Parathyroid adenoma (tissue), 2 donors: ENCODE measurements at regions not wholly inside any gene's neighbourhood (a gene's known extent, or its start where the extent isn't known, plus 50 kb on each side); places are given as distances from the start of the nearest gene placed in this dataset.

ENCODE experiments used
- H2AFZ ChIP-seq: fragments of 300-600 bp; sonication (generic); one replicate; pipeline ENCODE4 v1.7.0; 2017; ENCODE audit warnings: antibody characterized with exemption, mild to moderate bottlenecking
- H3K27ac ChIP-seq: fragments of 300-600 bp; sonication (generic); one replicate; pipeline ENCODE4 v1.7.0; 2017
- H3K27me3 ChIP-seq: fragments of 300-600 bp; sonication (generic); one replicate; pipeline ENCODE4 v1.7.0; 2017; ENCODE audit warnings: low read length; ENCODE audit not compliant: control insufficient read depth, insufficient read depth
- H3K36me3 ChIP-seq: fragments of 300-600 bp; sonication (generic); one replicate; pipeline ENCODE4 v1.7.0; 2017; ENCODE audit warnings: low read length; ENCODE audit not compliant: control insufficient read depth, insufficient read depth
- H3K4me1 ChIP-seq: fragments of 300-600 bp; sonication (generic); one replicate; pipeline ENCODE4 v1.7.0; 2017; ENCODE audit warnings: control low read depth
- H3K4me2 ChIP-seq: fragments of 300-600 bp; sonication (generic); one replicate; pipeline ENCODE4 v1.7.0; 2017; ENCODE audit warnings: low read length
- H3K4me3 ChIP-seq: fragments of 300-600 bp; sonication (generic); one replicate; pipeline ENCODE4 v1.7.0; 2017; ENCODE audit warnings: low read depth, low read length
- H3K79me2 ChIP-seq: fragments of 300-600 bp; sonication (generic); one replicate; pipeline ENCODE4 v1.7.0; 2017; ENCODE audit warnings: control low read depth
- H3K9ac ChIP-seq: fragments of 300-600 bp; sonication (generic); one replicate; pipeline ENCODE4 v1.7.0; 2017; ENCODE audit warnings: mild to moderate bottlenecking
- H3K9me3 ChIP-seq: fragments of 300-600 bp; sonication (generic); one replicate; pipeline ENCODE4 v1.7.0; 2017; ENCODE audit warnings: low read length; ENCODE audit not compliant: control insufficient read depth
- CTCF ChIP-seq: fragments of 300-600 bp; sonication (generic); IDR thresholded peaks from one replicate; pipeline ENCODE4 v1.7.0; 2017; ENCODE audit warnings: antibody characterized with exemption, mild to moderate bottlenecking
- donor health status: primary hyperparathyroidism.

GRCh38 chr12:27161458-27162228 lies 79.3 kb upstream of the C12orf71 start:
- H3K4me2 ChIP-seq, result no peak overlapping the region
- no peak for TF ChIP-seq CTCF
- H3K36me3 ChIP-seq, result no peaks in the 10 kb centered on the region
- H3K9me3 ChIP-seq, result no peaks in the 10 kb centered on the region
- no peak overlapping the region for H3K4me3 ChIP-seq
- H3K4me1 ChIP-seq, result no peaks in the 10 kb centered on the region
- no peaks in the 10 kb centered on the region for H3K79me2 ChIP-seq
- no peak overlapping the region for H3K27ac ChIP-seq
- H3K27me3 ChIP-seq, result no peaks in the 10 kb centered on the region
- H3K9ac ChIP-seq, result no peak overlapping the region
- no peak overlapping the region for H2AFZ ChIP-seq

- Histone ChIP-seq H3K4me3 (no peak overlapping the region), H3K36me3 (no peaks in the 10 kb centered on the region), H3K27me3 (no peaks in the 10 kb centered on the region), H3K9ac (no peak overlapping the region), H3K4me1 (no peaks in the 10 kb centered on the region), H3K9me3 (no peaks in the 10 kb centered on the region), H3K27ac (no peak overlapping the region), H3K79me2 (no peaks in the 10 kb centered on the region), H2AFZ (no peak overlapping the region), H3K4me2 (no peak overlapping the region)
- no peak for TF ChIP-seq CTCF
These were observed 79.8 kb upstream of the C12orf71 start for GRCh38 chr12:27162229-27162537.

GRCh38 chr12:27163048-27163715 lies 80.8 kb upstream of the C12orf71 start:
- no peaks in the 10 kb centered on the region for H3K27me3 ChIP-seq
- H3K4me1 ChIP-seq, result no peaks in the 10 kb centered on the region
- H3K9me3 ChIP-seq, result no peaks in the 10 kb centered on the region
- H2AFZ ChIP-seq, result no peak overlapping the region
- H3K9ac ChIP-seq, result no peak overlapping the region
- no peak overlapping the region for H3K4me2 ChIP-seq
- H3K79me2 ChIP-seq, result no peaks in the 10 kb centered on the region
- no peak overlapping the region for H3K4me3 ChIP-seq
- no peak for TF ChIP-seq CTCF
- H3K36me3 ChIP-seq, result no peaks in the 10 kb centered on the region
- no peak overlapping the region for H3K27ac ChIP-seq

GRCh38 chr12:27163894-27164293 lies 80.2 kb upstream of the STK38L start:
- Histone ChIP-seq H3K4me3 (no peak overlapping the region), H3K9me3 (no peaks in the 10 kb centered on the region), H3K4me1 (no peaks in the 10 kb centered on the region), H3K4me2 (no peak overlapping the region), H3K79me2 (no peaks in the 10 kb centered on the region), H3K27ac (no peak overlapping the region), H3K36me3 (no peaks in the 10 kb centered on the region), H3K9ac (no peak overlapping the region), H3K27me3 (no peaks in the 10 kb centered on the region), H2AFZ (no peak overlapping the region)
- no peak for TF ChIP-seq CTCF
